ENCODE measurements at regions not wholly inside any gene's neighbourhood (a gene's known extent, or its start where the extent isn't known, plus 50 kb on each side); places are given as distances from the start of the nearest gene placed in this dataset.

DNA sequence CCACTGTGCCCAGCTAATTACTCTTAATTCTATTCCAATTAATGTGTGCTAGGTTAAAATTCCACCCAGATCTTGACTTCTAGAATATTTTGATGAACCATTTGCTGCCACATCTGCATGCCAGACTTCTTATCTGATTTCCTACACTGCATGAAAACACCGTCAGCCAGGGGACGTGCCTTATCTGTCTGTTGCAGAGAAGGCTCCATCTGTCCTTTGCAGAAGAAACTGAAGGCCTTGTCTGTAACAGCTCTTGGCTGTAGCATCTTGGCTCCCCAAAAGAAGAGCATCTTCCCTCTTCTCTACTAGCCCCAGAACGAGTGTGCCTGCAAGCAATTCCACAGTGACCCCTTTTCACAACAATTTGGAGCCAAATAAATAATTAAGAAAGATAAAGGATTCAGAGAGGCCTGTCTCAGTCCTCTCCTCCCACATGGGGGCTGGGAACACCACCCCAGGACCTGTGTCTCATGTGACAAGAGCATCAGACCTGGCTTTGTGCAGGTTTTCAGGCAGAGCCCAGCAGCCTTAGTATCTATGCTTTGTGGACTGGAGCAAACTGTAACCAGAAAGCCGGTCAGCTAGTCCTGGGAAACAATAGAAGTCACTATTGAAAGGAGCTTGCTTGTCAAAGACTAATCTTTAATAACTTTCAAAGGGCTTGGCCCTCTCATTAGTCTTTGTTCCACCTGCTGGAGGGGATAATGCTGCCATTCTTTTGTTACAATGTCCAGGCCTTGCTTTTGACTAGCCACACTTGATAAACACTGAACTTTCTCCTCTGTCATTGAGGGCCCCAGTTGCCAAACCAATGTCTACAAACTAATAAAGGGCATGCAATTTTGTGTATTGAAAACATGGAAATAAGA lies 84.0 kb upstream of the NEUROD1 start:
- H3K9ac ChIP-seq (ENCODE audit: low read length in 5 of 5) = no peak overlapping the region
- H3K36me3 ChIP-seq (ENCODE audit: control insufficient read depth in 5 of 5, insufficient read depth in 5 of 5, low read length in 5 of 5) = no peaks in the 10 kb centered on the region
- no peaks in the 10 kb centered on the region for H3K4me1 ChIP-seq (ENCODE audit: control insufficient read depth in 5 of 5, insufficient read depth in 5 of 5, low read length in 5 of 5)
- no peaks in the 10 kb centered on the region for H3K27me3 ChIP-seq (ENCODE audit: control insufficient read depth in 5 of 5, insufficient read depth in 4 of 5, low read length in 5 of 5)
- H3K9me3 ChIP-seq (ENCODE audit: control insufficient read depth in 5 of 5, low read length in 5 of 5) = no peaks in the 10 kb centered on the region
- no peak overlapping the region for H3K4me3 ChIP-seq (ENCODE audit: low read depth in 1 of 5, low read length in 5 of 5)
- no peak overlapping the region for H3K27ac ChIP-seq (ENCODE audit: low read depth, low read length)

DNA sequence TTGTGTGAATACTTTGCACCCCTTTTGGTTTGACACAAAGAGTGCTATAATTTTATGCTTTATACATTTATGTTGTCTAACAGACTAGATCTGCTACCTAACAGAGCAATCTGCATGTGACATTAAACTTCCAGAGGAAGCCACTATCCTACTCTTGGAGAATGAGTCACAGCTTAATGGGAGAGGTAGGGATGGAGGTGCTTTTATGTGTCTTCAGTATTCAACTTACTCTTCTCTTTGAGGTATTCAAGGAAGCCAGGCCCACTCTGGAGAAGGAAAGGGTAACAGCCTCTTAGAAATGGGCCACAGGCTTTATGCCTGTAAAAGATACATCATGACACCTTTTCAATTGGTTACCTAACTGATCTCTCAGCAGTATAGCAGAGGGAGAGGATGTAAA lies 85.8 kb upstream of the NEUROD1 start:
- H3K9ac ChIP-seq (ENCODE audit: low read length in 5 of 5) = no peak overlapping the region

DNA sequence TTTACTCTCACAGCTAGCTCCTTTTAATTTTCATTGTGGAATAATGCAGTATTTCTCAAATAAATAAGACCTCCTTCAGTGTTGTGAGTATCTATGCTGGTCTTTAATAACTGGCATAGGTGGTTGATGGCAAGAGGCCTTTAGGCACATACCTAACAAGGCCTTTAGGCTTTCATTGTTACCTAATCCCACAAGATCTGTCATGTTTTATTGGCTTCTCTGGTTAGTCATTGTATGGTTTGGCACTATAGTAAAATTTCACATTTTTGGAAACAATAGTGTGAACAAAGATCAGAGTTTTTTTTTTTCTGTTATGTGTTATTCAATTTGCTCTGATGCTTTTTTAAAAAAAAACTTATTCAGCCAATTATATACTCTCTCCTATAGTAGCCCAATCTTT lies 89.8 kb upstream of the NEUROD1 start:
- Histone ChIP-seq H3K9me3 (ENCODE audit: control insufficient read depth in 5 of 5, low read length in 5 of 5) (no peaks in the 10 kb centered on the region), H3K4me1 (ENCODE audit: control insufficient read depth in 5 of 5, insufficient read depth in 5 of 5, low read length in 5 of 5) (no peaks in the 10 kb centered on the region), H3K27me3 (ENCODE audit: control insufficient read depth in 5 of 5, insufficient read depth in 4 of 5, low read length in 5 of 5) (no peaks in the 10 kb centered on the region), H3K4me3 (ENCODE audit: low read depth in 1 of 5, low read length in 5 of 5) (no peak overlapping the region), H3K9ac (ENCODE audit: low read length in 5 of 5) (no peak overlapping the region), H3K27ac (ENCODE audit: low read depth, low read length) (no peak overlapping the region), H3K36me3 (ENCODE audit: control insufficient read depth in 5 of 5, insufficient read depth in 5 of 5, low read length in 5 of 5) (no peaks in the 10 kb centered on the region)

More for the DNA sequence above, 85.8 kb upstream of the NEUROD1 start:
- Histone ChIP-seq H3K27ac (ENCODE audit: low read depth, low read length) (no peak overlapping the region), H3K4me1 (ENCODE audit: control insufficient read depth in 5 of 5, insufficient read depth in 5 of 5, low read length in 5 of 5) (no peaks in the 10 kb centered on the region), H3K9me3 (ENCODE audit: control insufficient read depth in 5 of 5, low read length in 5 of 5) (no peaks in the 10 kb centered on the region), H3K36me3 (ENCODE audit: control insufficient read depth in 5 of 5, insufficient read depth in 5 of 5, low read length in 5 of 5) (no peaks in the 10 kb centered on the region), H3K4me3 (ENCODE audit: low read depth in 1 of 5, low read length in 5 of 5) (no peak overlapping the region), H3K27me3 (ENCODE audit: control insufficient read depth in 5 of 5, insufficient read depth in 4 of 5, low read length in 5 of 5) (no peaks in the 10 kb centered on the region)

- H3K9ac ChIP-seq (ENCODE audit: low read length in 5 of 5) = no peak overlapping the region
- H3K27ac ChIP-seq (ENCODE audit: low read depth, low read length) = no peak overlapping the region
- no peaks in the 10 kb centered on the region for H3K27me3 ChIP-seq (ENCODE audit: control insufficient read depth in 5 of 5, insufficient read depth in 4 of 5, low read length in 5 of 5)
- H3K36me3 ChIP-seq (ENCODE audit: control insufficient read depth in 5 of 5, insufficient read depth in 5 of 5, low read length in 5 of 5) = no peaks in the 10 kb centered on the region
- no peak overlapping the region for H3K4me3 ChIP-seq (ENCODE audit: low read depth in 1 of 5, low read length in 5 of 5)
- no peaks in the 10 kb centered on the region for H3K9me3 ChIP-seq (ENCODE audit: control insufficient read depth in 5 of 5, low read length in 5 of 5)
- H3K4me1 ChIP-seq (ENCODE audit: control insufficient read depth in 5 of 5, insufficient read depth in 5 of 5, low read length in 5 of 5) = no peaks in the 10 kb centered on the region
Measured at GRCh38 chr2:181771356-181771755, 91.0 kb upstream of the NEUROD1 start.

DNA sequence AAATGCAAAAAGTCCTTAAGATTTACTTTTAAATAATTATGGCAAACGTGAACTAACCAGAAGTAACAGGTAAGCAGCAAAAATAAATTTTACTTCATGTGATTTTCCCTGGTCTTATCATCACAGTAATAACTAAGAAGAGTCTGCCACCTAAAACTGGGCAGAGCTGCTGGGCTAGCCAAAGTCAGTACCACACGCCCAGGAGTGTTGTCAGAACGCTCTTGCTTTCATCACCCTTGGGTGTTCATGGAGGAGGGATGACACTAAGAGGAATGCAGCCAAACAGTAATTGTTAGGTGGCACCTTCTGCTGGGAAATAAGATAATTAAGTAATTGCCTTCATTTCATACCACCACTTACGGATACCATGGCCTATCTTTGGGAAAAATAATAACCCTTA lies 92.0 kb upstream of the NEUROD1 start:
- H3K27me3 ChIP-seq (ENCODE audit: control insufficient read depth in 5 of 5, insufficient read depth in 4 of 5, low read length in 5 of 5) = no peaks in the 10 kb centered on the region
- no peaks in the 10 kb centered on the region for H3K9me3 ChIP-seq (ENCODE audit: control insufficient read depth in 5 of 5, low read length in 5 of 5)
- no peaks in the 10 kb centered on the region for H3K4me1 ChIP-seq (ENCODE audit: control insufficient read depth in 5 of 5, insufficient read depth in 5 of 5, low read length in 5 of 5)
- no peaks in the 10 kb centered on the region for H3K36me3 ChIP-seq (ENCODE audit: control insufficient read depth in 5 of 5, insufficient read depth in 5 of 5, low read length in 5 of 5)
- H3K27ac ChIP-seq (ENCODE audit: low read depth, low read length) = no peak overlapping the region
- H3K4me3 ChIP-seq (ENCODE audit: low read depth in 1 of 5, low read length in 5 of 5) = no peak overlapping the region
- no peak overlapping the region for H3K9ac ChIP-seq (ENCODE audit: low read length in 5 of 5)

- Histone ChIP-seq H3K9ac (ENCODE audit: low read length in 5 of 5) (no peak overlapping the region), H3K9me3 (ENCODE audit: control insufficient read depth in 5 of 5, low read length in 5 of 5) (no peaks in the 10 kb centered on the region), H3K36me3 (ENCODE audit: control insufficient read depth in 5 of 5, insufficient read depth in 5 of 5, low read length in 5 of 5) (no peaks in the 10 kb centered on the region), H3K27me3 (ENCODE audit: control insufficient read depth in 5 of 5, insufficient read depth in 4 of 5, low read length in 5 of 5) (no peaks in the 10 kb centered on the region), H3K4me3 (ENCODE audit: low read depth in 1 of 5, low read length in 5 of 5) (no peak overlapping the region), H3K27ac (ENCODE audit: low read depth, low read length) (no peak overlapping the region), H3K4me1 (ENCODE audit: control insufficient read depth in 5 of 5, insufficient read depth in 5 of 5, low read length in 5 of 5) (no peaks in the 10 kb centered on the region)
Measured at GRCh38 chr2:181772777-181773176, 92.5 kb upstream of the NEUROD1 start.

- H3K27ac ChIP-seq (ENCODE audit: low read depth, low read length) = no peak overlapping the region
- H3K9ac ChIP-seq (ENCODE audit: low read length in 5 of 5) = no peak overlapping the region
- H3K36me3 ChIP-seq (ENCODE audit: control insufficient read depth in 5 of 5, insufficient read depth in 5 of 5, low read length in 5 of 5) = no peaks in the 10 kb centered on the region
- no peaks in the 10 kb centered on the region for H3K9me3 ChIP-seq (ENCODE audit: control insufficient read depth in 5 of 5, low read length in 5 of 5)
- peaks cover 0 to 2% (median 0%) of the 10 kb centered on the region in 5 donors for H3K4me1 ChIP-seq (ENCODE audit: control insufficient read depth in 5 of 5, insufficient read depth in 5 of 5, low read length in 5 of 5)
- no peak overlapping the region for H3K4me3 ChIP-seq (ENCODE audit: low read depth in 1 of 5, low read length in 5 of 5)
- H3K27me3 ChIP-seq (ENCODE audit: control insufficient read depth in 5 of 5, insufficient read depth in 4 of 5, low read length in 5 of 5) = no peaks in the 10 kb centered on the region
Measured at GRCh38 chr2:181774685-181775084, 94.4 kb upstream of the NEUROD1 start.

DNA sequence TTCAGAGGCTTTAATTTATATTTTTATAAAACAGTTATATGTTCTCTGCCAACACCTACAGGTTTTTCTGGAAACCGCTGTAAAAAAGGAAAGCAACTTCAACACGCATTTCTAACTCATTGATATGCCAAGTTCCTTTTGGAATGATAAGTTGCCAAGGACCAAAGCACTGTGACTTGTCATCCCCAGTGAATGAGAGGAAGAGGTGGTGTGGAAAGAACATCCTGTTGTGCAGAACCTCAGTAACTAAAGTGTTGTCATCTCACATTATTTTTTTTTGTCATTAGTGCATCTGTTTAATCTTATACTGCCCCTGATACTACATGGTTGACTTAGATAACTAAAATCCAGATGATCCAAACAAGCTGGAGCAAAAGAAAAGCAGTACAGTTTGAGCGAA lies 96.0 kb upstream of the NEUROD1 start:
- H3K27ac ChIP-seq (ENCODE audit: low read depth, low read length) = no peak overlapping the region
- no peak overlapping the region for H3K4me3 ChIP-seq (ENCODE audit: low read depth in 1 of 5, low read length in 5 of 5)
- no peaks in the 10 kb centered on the region for H3K36me3 ChIP-seq (ENCODE audit: control insufficient read depth in 5 of 5, insufficient read depth in 5 of 5, low read length in 5 of 5)
- H3K27me3 ChIP-seq (ENCODE audit: control insufficient read depth in 5 of 5, insufficient read depth in 4 of 5, low read length in 5 of 5) = no peaks in the 10 kb centered on the region
- H3K4me1 ChIP-seq (ENCODE audit: control insufficient read depth in 5 of 5, insufficient read depth in 5 of 5, low read length in 5 of 5) = peaks cover 0 to 13% (median 0%) of the 10 kb centered on the region in 5 donors
- H3K9me3 ChIP-seq (ENCODE audit: control insufficient read depth in 5 of 5, low read length in 5 of 5) = no peaks in the 10 kb centered on the region
- H3K9ac ChIP-seq (ENCODE audit: low read length in 5 of 5) = no peak overlapping the region

- H3K36me3 ChIP-seq (ENCODE audit: control insufficient read depth in 5 of 5, insufficient read depth in 5 of 5, low read length in 5 of 5) = no peaks in the 10 kb centered on the region
- no peaks in the 10 kb centered on the region for H3K9me3 ChIP-seq (ENCODE audit: control insufficient read depth in 5 of 5, low read length in 5 of 5)
- H3K27ac ChIP-seq (ENCODE audit: low read depth, low read length) = no peak overlapping the region
- H3K4me3 ChIP-seq (ENCODE audit: low read depth in 1 of 5, low read length in 5 of 5) = no peak overlapping the region
- peaks cover 0 to 13% (median 0%) of the 10 kb centered on the region in 5 donors for H3K4me1 ChIP-seq (ENCODE audit: control insufficient read depth in 5 of 5, insufficient read depth in 5 of 5, low read length in 5 of 5)
- no peak overlapping the region for H3K9ac ChIP-seq (ENCODE audit: low read length in 5 of 5)
- H3K27me3 ChIP-seq (ENCODE audit: control insufficient read depth in 5 of 5, insufficient read depth in 4 of 5, low read length in 5 of 5) = no peaks in the 10 kb centered on the region
Measured at GRCh38 chr2:181777734-181778133, 97.4 kb upstream of the NEUROD1 start.

DNA sequence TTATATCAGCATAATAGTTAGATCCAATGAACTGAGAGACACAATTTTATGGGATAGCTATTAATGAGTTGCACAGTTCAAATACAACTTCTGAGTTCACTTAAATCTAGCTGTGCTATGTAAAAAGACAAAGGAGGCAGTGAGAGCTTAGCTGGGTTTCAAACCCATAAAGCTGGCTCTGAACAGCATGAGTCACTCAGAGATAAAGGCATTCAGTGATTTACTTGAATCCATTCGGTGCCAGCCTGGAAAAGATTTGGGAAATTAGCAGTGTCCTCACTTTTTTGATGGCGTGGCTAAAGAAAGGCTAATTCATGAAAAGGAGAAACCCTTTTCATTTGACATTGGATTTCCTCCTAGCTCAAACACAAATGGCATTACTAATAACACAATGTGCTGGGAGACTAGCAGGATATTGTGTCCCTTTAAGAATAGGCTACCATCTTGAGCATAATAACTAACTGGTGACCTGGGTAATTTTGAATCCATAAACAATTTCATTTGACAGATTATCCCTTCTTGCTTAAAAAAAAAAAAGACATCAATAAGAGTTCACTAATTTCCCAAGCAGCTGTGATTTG lies 98.4 kb upstream of the NEUROD1 start:
- Histone ChIP-seq H3K4me1 (ENCODE audit: control insufficient read depth in 5 of 5, insufficient read depth in 5 of 5, low read length in 5 of 5) (peaks cover 0 to 13% (median 0%) of the 10 kb centered on the region in 5 donors), H3K4me3 (ENCODE audit: low read depth in 1 of 5, low read length in 5 of 5) (no peak overlapping the region), H3K9me3 (ENCODE audit: control insufficient read depth in 5 of 5, low read length in 5 of 5) (no peaks in the 10 kb centered on the region), H3K36me3 (ENCODE audit: control insufficient read depth in 5 of 5, insufficient read depth in 5 of 5, low read length in 5 of 5) (no peaks in the 10 kb centered on the region), H3K27ac (ENCODE audit: low read depth, low read length) (no peak overlapping the region), H3K9ac (ENCODE audit: low read length in 5 of 5) (no peak overlapping the region), H3K27me3 (ENCODE audit: control insufficient read depth in 5 of 5, insufficient read depth in 4 of 5, low read length in 5 of 5) (no peaks in the 10 kb centered on the region)
